ENCODE measurements at regions not wholly inside any gene's neighbourhood (a gene's known extent, or its start where the extent isn't known, plus 50 kb on each side); places are given as distances from the start of the nearest gene placed in this dataset.

DNA sequence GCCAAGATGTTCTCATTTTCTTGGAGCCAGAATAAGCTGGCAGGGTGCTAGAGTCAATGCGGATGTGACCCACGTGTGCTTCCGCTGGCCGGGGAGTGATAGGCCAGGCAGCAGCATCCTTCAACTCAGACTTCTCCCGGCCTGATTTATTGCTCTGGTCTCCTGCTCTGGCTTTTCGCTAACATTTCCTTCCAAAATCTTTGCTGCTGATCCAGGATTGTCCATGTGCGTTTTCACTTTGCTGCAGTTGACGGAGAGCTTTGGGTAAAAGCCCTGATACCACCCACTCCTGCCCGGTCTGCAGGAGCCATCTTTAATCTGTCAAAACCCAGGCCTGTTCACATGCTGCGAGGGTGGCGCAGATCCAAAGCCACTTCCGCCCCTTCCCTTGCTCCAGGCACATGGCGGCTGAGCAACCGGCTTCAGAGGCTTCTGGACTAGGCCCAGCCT is 106.8 kb downstream of the CYP26A1 start:
- POLR2A ChIA-PET (ENCODE audit: unreplicated experiment) = no interaction called here
- Histone ChIP-seq H2BK15ac (ENCODE audit: low read depth, low read length) (no peak overlapping the region), H3K14ac (replicated peaks; ENCODE audit: low read depth, low read length) (no peak overlapping the region), H3K9me1 (ENCODE audit: insufficient read depth, low read length) (no peaks in the 10 kb centered on the region), H2AK9ac (replicated peaks; ENCODE audit: low read depth, low read length, poor library complexity) (no peak overlapping the region), H4K8ac (ENCODE audit: low read depth in 2 of 2, low read length in 2 of 2) (no peak overlapping the region), H2BK20ac (ENCODE audit: low read depth, low read length) (no peak overlapping the region), H3K4me1 (ENCODE audit: control insufficient read depth, insufficient read depth, low read length) (no peaks in the 10 kb centered on the region), H3K27me3 (ENCODE audit: control insufficient read depth, insufficient read depth, low read length) (peaks cover 11% of the 10 kb centered on the region), H3K4me2 (ENCODE audit: low read depth, low read length) (no peak overlapping the region), H3K36me3 (ENCODE audit: control insufficient read depth, insufficient read depth, low read length) (no peaks in the 10 kb centered on the region), H3K4me3 (ENCODE audit: insufficient read depth, low read depth, low read length) (no peak overlapping the region), H2BK120ac (ENCODE audit: low read depth, low read length) (no peak overlapping the region), H3K9me3 (ENCODE audit: control insufficient read depth, insufficient read depth, low read length) (no peaks in the 10 kb centered on the region), H3K23ac (ENCODE audit: low read depth, low read length) (no peak overlapping the region), H3K56ac (ENCODE audit: extremely low read depth, insufficient read depth, low read length) (no peak overlapping the region), H4K5ac (ENCODE audit: low read depth, low read length) (no peak overlapping the region), H3K18ac (ENCODE audit: low read depth, low read length) (no peak overlapping the region), H3K9ac (ENCODE audit: low read depth, low read length) (no peak overlapping the region), H4K20me1 (ENCODE audit: insufficient read depth, low read length) (no peaks in the 10 kb centered on the region), H3K4ac (ENCODE audit: low read depth, low read length) (no peak overlapping the region), H3K27ac (ENCODE audit: insufficient read depth, low read length) (no peak overlapping the region), H3K79me1 (ENCODE audit: low read depth in 1 of 2, low read length in 2 of 2) (no peaks in the 10 kb centered on the region), H2AFZ (replicated peaks; ENCODE audit: low read length, poor library complexity) (peak overlapping the region; percentile 26), H4K91ac (ENCODE audit: insufficient read depth, low read depth, low read length) (no peak overlapping the region), H2BK5ac (ENCODE audit: low read depth, low read length, poor library complexity, severe bottlenecking) (no peak overlapping the region), H2AK5ac (ENCODE audit: low read depth, low read length) (no peak overlapping the region)
- peak; percentile 7 for DNase-seq
- ATAC-seq (ENCODE audit: low read depth) = no peak
- in situ Hi-C loops (cut with MboI; ENCODE audit: low sequenced_read_pairs) = no loop called here
- dilution Hi-C loops (cut with HindIII; ENCODE audit: low sequenced_read_pairs, unreplicated experiment) = no loop called here
- WGBS, 2 experiments (ENCODE audit: extremely low coverage in 2 of 2, insufficient read length in 1 of 2) = 49% methylated on average over 6 of the region's 14 CpGs; no CpG with 5 or more reads in 1 of the 2 experiments
- intact Hi-C loops (cut with micrococcal nuclease) = no loop called here
- BruUV-seq (replicated peaks) = no TSS peak
- TF ChIP-seq POLR2A (IDR thresholded peaks at IDR 0.05; ENCODE audit: low read depth, low read length) = no peak
- TF ChIP-seq USF2 (IDR thresholded peaks at IDR 0.05; ENCODE audit: low read depth, low read length) = no peak
- no peak for TF ChIP-seq MXI1 (IDR thresholded peaks at IDR 0.05; ENCODE audit: borderline replicate concordance, low read depth, low read length)
- TF ChIP-seq ELK1 (IDR thresholded peaks at IDR 0.05; ENCODE audit: borderline replicate concordance, low read depth, low read length) = no peak
- no peak for TF ChIP-seq MAZ (IDR thresholded peaks at IDR 0.05; ENCODE audit: borderline replicate concordance, low read depth, low read length)
- TF ChIP-seq CTCF (conservative IDR thresholded peaks at IDR 0.05; ENCODE audit: low read depth, low read length) = no peak
- no peak for TF ChIP-seq RFX5 (IDR thresholded peaks at IDR 0.05; ENCODE audit: low read depth, low read length)
- CTCF ChIA-PET = interaction anchor here (0.6 kb wide), 1 partner anchor 18 kb away, joined by 4 read pairs; no protein-coding TSS in a partner anchor

Data from IMR-90 (cell line).